ENCODE measurements at regions not wholly inside any gene's neighbourhood (a gene's known extent, or its start where the extent isn't known, plus 50 kb on each side); places are given as distances from the start of the nearest gene placed in this dataset.

- TF ChIP-seq EZH2 (IDR thresholded peaks at IDR 0.05) (no peak), POLR2AphosphoS5 (IDR thresholded peaks at IDR 0.05; ENCODE audit: borderline replicate concordance, low read depth, low read length) (no peak)
Measured at GRCh38 chr15:93619597-93619996, 530.6 kb upstream of the RGMA start.

Data from SK-N-MC (cell line).